Activated T-helper 9 cell treated with anti-CD3 and anti-CD28 coated beads, Interleukin-2, amount 50 U/mL, for 16 hours (primary cell): ENCODE measurements at regions not wholly inside any gene's neighbourhood (a gene's known extent, or its start where the extent isn't known, plus 50 kb on each side); places are given as distances from the start of the nearest gene placed in this dataset.

Experiments
- DNase-seq: peaks from one replicate; pipeline ENCODE4 v3.0.0-alpha.2; 2020; ENCODE audit warnings: low read depth

GRCh38 chr13:89603187-89603586 is 1744.3 kb upstream of the MIR17HG start:
- DNase-seq: no peak

DNA sequence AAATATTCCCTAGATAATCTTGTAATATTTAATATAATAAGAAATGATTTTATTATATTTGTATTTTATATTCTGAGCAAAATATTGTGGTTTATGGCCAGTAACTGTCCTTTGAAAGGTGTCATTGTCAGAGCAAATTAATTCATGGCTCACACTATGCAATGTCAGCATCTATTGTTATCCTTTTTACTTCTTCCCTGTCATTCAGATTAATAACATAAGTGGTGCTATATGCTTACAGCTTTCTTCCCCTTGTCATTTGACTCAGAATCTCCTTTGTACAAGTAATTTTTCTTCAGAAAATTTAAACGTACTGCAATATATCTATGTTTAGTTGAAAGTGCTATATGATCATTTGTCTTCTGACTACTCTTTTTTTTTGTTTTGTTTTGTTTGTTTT is 1738.2 kb upstream of the MIR17HG start:
- no peak for DNase-seq

DNA sequence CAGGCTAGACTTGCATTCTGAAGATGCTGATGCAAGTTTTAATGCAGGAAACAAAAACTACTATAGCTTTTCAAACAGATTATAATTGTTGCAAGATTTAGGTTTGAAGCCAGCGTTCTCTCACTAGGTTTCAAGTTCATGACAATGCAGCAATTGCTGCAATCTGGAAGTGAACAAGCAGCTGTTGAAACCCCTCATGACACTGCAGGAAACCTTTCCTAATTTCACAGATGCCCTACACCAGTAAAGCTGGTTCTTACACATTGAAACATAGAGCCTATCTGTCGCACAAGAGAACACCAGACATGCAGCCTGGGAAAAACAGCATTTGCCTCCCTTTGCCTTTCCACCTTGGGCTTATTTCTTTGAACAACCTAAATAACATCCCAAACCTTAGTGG is 1737.2 kb upstream of the MIR17HG start:
- no peak for DNase-seq

DNA sequence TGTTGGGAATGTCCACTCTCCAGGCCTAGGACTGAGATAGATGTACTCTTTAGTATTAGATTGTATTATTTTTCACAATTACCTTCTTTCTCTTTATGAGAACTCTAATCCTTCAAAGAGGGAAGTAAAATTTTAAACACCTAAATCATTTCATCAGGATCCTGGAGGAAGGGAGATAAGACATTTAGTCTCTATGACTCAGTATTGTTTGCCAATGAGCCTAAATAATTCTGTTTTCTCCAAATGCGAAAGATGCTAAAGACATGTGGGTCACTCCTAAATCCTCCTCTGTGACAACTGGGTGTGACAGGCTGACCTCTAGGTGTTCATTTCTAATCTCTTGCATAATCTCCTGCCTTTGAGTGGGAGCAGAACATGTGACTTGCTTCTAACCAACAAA is 1736.6 kb upstream of the MIR17HG start:
- no peak for DNase-seq

- DNase-seq: no peak
Observed at GRCh38 chr13:89627996-89628395, 1719.5 kb upstream of the MIR17HG start.

DNA sequence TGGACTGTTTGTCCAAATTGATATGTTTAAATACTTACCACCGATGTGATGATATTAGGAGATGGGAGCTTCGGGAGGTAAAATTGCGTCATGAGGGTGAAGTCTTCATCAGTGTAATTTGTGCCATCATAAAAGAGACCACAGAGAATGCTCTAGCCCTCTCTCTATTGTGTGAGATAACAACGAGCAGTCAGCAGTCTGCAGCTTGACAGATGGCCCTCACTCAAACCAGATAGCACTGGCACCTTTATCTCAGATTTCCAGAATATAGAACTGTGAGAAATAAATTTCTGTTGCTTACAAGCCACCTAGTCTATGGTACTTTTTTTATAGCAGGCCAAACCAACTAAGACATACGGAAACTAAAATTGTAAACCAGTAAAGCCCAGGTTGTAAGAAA is 1718.9 kb upstream of the MIR17HG start:
- no peak for DNase-seq

DNA sequence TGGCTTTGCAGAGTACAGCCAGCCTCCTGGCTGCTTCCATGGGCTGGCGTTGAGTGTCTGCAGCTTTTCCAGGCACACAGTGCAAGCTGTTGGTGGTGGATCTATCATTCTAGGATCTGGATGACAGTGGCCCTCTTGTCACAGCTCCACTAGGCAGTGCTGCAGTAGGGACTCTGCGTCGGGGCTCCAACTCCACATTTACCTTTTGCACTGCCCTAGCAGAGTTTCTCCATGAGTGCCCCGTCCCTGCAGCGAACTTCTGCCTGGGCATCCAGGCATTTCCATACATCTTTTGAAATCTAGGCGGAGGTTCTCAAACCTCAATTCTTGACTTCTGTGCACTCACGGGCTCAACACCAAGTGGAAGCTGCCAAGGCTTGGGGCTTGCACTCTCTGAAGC is 1697.3 kb upstream of the MIR17HG start:
- no peak for DNase-seq

GRCh38 chr13:89660752-89661151 is 1686.7 kb upstream of the MIR17HG start:
- DNase-seq: no peak

GRCh38 chr13:89673789-89674311 is 1673.6 kb upstream of the MIR17HG start:
- DNase-seq: no peak

DNA sequence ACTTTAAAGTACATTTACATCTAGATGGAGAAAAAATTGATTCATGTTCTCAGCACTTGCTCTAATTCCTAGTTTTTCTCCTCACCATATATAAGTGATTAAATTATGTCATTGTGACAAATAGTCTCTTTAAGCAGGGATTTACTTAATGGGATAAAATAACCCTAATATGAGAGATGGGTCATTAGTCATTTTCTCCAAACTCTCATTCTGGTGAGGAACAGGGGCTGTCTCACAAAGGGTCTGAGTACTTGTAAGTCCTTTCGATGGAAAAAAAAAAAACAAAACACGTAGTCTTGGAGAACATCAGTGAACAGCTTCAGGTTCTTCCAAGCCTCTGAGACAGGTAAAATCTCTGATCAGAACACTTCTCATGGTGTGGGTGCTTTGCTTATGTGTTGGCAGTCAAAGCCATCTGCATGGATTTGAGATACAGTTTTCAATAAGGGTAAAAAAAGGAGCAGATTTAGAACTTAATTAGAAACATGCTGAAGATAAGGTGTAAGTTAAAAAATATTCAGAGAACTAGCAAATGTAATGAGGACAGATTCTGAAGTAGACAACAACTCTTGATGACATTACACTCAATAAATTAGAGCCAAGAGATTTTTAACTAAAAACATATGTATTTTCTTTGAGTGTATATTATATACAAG is 1668.9 kb upstream of the MIR17HG start:
- DNase-seq: no peak

DNA sequence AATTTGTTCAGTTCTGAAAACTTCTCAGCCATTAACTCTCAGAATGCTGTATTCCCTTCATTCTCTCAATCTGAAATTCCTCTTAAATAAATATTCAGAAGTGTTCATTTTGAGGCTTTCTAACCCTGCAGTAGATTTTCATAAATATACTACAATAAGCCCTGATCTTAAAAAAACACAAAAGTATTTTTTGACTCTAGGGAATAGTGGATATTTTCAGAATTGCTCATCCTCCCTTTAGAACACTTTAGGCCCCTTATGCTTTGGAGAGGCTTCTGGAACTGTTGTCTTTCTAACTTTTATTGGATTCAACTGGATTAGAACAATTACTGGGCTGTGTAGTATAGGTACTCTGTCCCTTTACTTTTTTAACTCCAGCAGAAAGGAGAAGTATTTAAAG is 1662.6 kb upstream of the MIR17HG start:
- no peak for DNase-seq

DNA sequence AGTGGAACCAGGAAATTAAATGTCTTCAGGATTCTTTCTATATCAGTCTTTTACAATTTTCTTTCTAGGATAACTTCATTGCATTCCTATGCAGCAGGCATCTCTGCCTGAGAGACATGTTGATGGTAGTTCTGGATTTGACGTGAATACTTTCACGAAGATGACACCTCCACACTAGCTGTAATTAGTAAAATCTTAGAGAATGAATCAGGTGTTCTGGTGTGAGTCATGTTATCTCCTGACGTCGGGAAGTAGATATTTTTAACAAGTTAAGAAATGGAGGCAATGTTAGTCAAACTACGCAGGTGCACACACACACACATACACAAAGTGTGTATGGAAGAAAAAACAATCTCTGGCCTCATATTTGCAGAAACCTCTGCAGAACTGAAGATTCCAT is 1661.3 kb upstream of the MIR17HG start:
- DNase-seq: no peak

DNA sequence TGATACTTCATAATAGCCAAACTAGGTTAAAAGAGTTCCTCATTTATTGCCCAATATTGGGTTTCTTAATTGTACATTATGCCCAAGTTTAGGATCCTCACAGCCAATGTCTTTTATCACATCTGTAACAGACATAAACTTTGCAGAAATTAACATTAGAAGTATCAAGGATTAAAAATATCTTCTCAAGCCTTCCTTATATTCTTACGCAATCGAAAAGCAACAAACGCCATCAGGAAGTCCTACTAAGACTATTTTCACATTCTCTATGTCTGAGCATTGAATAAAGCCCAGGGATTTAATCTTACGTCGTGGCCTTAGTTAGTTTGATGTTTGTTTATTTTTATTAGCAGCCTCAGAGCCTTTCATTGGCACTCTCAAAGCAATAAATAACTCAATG is 1660.4 kb upstream of the MIR17HG start:
- no peak for DNase-seq

GRCh38 chr13:89688918-89689317 is 1658.6 kb upstream of the MIR17HG start:
- DNase-seq: no peak

DNA sequence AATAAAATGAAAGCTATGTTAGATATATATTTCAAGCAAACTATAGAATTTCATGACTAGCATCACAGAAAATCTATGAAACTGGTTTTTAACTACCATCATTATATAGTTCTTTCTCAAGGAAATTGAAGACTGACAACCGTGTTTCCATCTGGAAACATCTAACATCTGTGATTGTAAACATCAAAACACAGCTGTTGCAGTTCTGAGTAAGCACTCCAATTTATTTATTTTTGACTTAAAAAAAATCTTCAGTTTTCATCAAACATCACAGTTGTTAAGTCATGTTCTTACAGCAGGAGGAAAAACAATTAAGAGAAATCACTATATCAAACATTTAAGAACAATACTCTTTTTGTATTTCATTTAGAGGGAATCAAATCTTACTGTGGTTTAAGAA is 1653.0 kb upstream of the MIR17HG start:
- no peak for DNase-seq

DNA sequence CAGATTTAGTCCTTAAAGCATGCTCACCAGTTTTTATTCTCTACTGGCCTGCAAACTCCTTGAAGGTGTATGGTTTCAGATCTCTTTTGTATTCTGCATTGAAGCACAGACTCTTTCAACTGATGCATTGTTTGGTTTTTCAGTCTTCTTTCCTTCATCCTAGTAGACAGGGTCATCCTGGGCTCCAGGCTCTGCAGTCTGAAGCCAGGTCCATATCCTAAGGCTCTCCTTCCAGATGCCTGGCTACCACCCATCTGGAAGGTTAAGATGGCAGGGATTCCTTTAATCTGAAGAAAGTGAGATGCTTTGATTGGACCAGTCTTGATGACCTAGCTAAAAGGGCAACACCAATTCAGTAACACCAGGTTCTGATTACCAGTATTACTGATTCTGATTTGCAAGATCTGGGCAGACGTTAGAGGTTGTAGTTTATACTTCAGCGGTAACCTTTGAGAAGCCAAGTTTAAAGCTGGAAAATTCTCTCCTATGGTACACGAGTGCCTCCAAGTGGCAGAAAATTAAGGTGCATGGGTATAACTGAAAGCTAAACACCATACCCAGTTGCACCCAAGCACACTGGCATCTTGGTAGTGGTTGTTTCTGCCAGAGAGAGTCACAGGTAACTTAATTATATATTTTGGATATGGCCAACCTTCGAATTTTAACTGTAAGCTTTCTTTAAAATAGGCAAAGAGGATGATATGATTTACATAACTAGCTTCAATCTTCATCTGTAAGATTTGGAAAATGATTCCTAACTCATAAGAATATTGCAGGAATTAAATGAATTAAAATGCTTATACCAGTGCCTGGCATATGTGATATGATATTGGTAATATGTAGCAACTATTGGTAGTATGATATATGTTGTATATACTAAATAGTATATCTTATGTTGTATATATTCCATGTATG is 1651.9 kb upstream of the MIR17HG start:
- no peak for DNase-seq

DNA sequence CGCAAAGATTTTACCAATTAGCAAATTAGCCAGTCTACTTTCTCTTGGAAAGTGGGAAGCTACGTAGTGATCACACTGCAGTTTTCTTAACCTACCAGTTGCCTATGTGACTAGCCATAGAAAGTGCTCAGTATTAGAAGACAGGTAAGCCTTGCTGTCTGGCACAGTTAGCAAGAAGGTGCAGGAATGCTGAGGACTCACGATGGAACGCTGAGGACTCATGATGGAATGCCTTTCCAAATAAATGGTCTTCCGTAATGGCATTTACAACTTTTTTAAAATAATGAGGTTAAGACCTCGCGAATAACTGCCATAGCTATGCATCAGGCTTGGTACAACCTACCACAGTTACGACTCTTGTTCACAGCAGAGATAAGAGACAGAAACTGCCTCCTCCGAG is 1645.6 kb upstream of the MIR17HG start:
- no peak for DNase-seq

- DNase-seq: no peak
Observed at GRCh38 chr13:89704040-89704439, 1643.4 kb upstream of the MIR17HG start.

GRCh38 chr13:89708013-89708412 is 1639.5 kb upstream of the MIR17HG start:
- DNase-seq: no peak

- no peak for DNase-seq
Observed at GRCh38 chr13:89721216-89721615, 1626.3 kb upstream of the MIR17HG start.

DNA sequence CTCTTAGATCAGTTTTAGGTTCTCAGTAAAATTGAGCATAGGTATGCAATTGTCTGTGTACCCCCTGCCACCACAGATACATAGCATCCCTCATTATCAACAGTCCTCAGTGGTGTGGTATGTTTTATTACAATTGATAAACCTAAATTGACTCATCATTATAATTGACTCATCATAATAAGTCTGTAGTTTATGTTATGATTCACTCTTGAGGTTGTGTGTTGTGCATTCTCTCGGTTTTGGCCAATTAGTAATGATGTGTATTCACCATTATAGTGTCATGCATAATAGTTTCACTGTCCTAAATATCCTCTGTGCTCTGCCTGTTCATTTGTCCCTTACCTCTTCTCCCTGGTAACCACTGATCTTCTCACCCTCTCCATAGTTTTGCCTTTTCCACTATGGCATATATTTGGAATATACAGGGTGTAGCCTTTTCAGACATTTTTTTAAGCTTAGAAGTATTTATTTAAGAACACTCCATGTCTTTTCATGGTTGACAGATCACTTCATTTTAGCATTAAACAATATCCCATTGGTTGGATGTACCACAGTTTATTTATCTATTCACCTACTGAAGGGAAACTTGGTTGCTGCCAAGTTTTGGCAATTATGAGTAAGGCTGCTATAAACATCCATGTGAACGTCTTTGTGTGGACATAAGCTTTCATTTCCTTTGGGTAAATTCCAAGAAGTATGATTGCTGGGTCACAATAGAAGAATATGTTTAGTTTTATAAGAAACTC is 1620.6 kb upstream of the MIR17HG start:
- DNase-seq: no peak

- no peak for DNase-seq
Observed at GRCh38 chr13:89733829-89734228, 1613.7 kb upstream of the MIR17HG start.

DNA sequence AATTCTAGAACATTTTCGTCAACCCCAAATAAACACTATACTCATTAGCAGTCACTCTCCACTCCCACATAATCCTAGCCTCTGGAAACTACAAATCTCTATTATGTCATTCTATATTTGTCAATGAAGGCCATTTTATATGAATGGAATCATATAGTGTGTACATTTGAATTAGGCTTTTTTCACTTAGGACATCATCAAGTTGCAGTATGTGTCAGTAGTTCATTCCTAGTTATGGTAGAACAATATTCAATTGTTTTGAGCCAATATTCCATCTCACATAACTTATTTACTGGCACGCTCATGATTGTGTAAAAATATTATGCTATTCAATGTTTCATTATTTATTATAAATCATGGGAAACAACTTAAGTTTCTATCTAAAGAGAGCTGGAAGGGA is 1610.4 kb upstream of the MIR17HG start:
- DNase-seq: no peak
